ENCODE measurements at regions not wholly inside any gene's neighbourhood (a gene's known extent, or its start where the extent isn't known, plus 50 kb on each side); places are given as distances from the start of the nearest gene placed in this dataset.
"Not testable (repeated sequence)": the region's sequence is repeated elsewhere in the genome, so short reads cannot be mapped to it uniquely, and the experiment has no call there.

DNA sequence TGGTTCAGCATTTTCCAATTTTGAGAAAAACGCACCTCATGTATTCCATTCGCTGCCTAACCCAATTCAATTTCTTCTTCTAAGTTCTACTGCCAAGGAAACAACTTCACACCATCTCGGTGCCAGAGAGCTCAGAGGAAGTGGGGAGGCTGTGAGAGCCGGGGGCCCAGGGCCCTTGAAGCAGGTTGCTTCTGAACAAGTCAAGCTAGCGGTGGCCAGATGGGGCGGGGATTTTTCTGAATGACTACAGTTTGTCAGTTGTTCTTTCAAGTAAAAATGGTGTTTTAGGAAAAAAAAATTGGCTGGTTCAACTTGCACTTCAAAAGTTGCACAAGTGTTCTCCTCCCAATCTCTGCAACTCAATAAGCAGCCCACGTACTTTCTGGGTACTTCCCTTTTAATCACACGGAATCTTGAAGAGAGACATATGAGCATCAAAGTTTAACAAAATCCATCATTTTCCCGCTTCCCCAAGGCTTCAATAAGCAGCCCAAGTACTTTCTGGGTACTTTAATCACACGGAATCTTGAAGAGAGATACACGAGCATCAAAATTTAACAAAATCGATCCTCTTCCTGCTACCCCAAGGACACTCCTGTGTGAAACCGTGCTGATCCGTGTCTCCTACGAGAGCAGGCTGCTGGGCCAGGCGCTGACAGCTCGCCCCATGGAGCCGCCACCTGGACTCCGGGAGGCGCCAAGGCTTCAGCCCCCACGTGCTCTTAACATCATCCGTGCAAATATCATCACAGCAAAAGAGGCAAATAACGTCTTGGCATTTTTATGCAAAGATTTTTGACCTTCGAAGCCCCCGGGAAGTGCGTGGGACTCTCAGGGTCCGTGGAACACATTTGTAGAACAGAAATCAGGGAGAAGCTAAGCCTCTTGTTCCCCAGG is 186.7 kb upstream of the PDE10A start:
- no peak for DNase-seq (ENCODE audit: low read depth in 1 of 2, low spot score in 1 of 2)

- no peak for DNase-seq (ENCODE audit: low read depth in 1 of 2, low spot score in 1 of 2)
These were observed 185.0 kb upstream of the PDE10A start for GRCh38 chr6:165848086-165848426.

- DNase-seq (ENCODE audit: low read depth in 1 of 2, low spot score in 1 of 2): no peak
These were observed 184.5 kb upstream of the PDE10A start for GRCh38 chr6:165847407-165848085.

DNA sequence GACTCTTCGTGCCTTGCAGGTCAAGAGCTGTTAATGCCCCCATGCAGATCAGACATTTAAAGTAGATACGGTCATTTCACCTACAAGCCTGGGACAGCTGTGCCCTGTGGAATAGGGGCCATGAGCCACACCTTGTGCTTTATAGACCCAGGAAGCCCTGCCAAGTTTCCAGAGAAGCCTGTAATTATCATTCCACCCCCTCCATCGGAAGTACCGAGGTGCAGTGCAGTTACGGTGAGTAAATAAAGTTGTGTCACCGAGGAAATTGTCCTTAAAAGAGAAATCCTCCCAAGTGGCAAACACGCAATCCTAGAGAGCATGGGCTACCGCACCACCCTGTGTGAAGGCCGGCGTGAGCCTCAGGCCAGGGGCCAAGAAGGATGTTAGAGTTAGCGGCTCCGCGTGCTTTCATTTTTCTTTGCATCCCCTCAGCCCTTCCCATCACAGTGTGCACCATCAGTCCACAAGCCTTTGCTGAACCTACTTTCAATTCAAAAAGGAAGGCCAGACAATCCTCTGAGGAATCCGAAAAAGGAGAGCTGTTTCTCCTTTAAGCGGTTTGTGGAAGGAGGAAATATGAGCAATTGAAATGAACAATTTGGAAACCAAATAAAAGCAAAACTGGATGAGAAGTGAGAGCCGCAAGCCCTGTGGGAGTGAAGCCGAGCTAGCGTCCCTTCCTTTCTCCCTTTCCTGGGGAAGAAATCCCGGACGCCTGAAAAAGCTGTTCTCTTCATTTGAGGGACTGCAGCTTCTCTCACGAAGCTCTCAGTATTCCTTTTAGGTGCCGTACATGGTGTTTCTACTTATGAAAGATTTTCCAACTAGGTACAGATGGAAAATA is 183.3 kb upstream of the PDE10A start:
- no peak for DNase-seq (ENCODE audit: low read depth in 1 of 2, low spot score in 1 of 2)

GRCh38 chr6:165845493-165845892 is 182.5 kb upstream of the PDE10A start:
- DNase-seq (ENCODE audit: low read depth in 1 of 2, low spot score in 1 of 2): no peak

DNA sequence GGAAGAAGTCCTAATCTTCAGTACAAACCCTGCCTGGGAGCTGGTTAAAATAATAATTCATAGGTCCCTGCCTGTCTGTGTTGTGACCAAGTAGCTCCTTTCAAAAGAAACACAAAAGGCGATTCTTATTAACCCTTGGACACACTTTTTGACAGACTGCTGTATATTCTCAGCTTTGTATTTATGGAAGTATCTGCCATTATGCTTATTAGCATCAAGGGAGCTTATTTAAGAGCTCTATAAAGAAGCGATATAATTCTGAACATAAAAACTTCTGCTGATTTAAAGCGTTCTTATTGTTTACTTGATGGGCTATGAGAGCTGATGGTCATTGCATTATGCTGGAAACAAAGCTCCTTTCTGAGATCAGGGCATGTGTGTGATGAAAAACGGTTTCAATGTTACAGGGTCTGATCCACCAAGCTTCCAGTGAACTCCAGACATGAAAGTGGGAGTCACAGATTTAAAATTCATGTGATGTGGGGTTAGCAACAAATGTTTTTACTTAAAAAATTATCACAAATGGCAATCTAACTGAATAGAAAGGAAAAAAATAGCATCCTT is 181.8 kb upstream of the PDE10A start:
- DNase-seq (ENCODE audit: low read depth in 1 of 2, low spot score in 1 of 2): no peak

- no peak for DNase-seq (ENCODE audit: low read depth in 1 of 2, low spot score in 1 of 2)
These were observed 181.2 kb upstream of the PDE10A start for GRCh38 chr6:165844232-165844631.

- no peak for DNase-seq (ENCODE audit: low read depth in 1 of 2, low spot score in 1 of 2)
These were observed 180.6 kb upstream of the PDE10A start for GRCh38 chr6:165843568-165844113.

DNA sequence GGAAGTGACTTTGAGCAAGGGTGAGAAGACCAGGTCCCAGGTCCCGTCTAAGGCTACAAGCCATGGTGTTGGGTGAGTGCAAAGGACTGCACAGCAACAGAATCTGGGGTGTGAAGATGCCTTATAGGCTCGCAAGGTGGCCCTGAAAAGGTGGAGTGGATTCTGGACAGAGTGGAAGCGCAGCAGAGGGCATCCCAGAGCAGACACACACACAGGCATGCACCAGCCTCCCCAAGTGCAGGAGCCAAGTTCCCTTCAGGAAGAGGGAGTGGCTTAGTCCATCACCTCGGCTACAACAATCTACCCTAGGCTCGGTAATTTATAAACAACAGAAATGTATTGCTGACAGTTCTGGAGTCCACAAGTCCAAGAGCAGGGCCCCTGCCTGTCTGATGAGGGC is 180.1 kb upstream of the PDE10A start:
- DNase-seq (ENCODE audit: low read depth in 1 of 2, low spot score in 1 of 2): no peak

- DNase-seq (ENCODE audit: low read depth in 1 of 2, low spot score in 1 of 2): no peak
These were observed 179.4 kb upstream of the PDE10A start for GRCh38 chr6:165842281-165842936.

DNA sequence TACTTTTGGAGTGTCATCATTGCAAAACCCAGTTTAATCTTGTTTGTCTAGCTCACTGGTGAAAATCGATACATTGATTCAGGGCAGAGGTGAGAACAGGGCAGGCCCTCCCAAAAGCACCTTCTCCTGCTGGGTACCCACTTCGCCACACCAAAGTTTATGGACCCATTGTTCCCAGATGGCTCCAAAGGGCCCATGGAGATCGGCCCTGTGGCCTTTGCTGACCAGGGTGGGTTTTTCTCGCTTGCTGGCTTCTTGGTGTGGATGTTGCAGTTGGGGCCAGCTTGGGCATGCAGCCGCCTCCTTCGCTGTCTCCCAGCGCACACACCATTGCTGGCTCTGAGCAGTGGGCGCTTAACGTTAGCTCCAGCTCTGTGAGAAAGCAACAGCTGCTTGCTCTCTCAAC is 178.1 kb upstream of the PDE10A start:
- DNase-seq (ENCODE audit: low read depth in 1 of 2, low spot score in 1 of 2): no peak

GRCh38 chr6:165837948-165838745 is 175.1 kb upstream of the PDE10A start:
- DNase-seq (ENCODE audit: low read depth in 1 of 2, low spot score in 1 of 2): no peak

DNA sequence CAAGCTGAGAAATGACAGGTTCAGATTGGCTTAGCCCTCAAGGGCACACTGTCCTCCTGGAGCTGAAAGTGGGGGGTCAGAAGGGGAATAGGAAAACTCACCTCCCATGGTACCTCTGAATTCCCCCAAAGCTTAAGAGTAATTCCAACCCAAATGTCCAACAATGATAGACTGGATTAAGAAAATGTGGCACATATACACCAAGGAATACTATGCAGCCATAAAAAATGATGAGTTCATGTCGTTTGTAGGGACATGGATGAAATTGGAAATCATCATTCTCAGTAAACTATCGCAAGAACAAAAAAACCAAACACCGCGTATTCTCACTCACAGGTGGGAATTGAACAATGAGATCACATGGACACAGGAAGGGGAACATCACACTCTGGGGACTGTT is 173.6 kb upstream of the PDE10A start:
- not testable (repeated sequence) for DNase-seq (ENCODE audit: low read depth in 1 of 2, low spot score in 1 of 2)

DNA sequence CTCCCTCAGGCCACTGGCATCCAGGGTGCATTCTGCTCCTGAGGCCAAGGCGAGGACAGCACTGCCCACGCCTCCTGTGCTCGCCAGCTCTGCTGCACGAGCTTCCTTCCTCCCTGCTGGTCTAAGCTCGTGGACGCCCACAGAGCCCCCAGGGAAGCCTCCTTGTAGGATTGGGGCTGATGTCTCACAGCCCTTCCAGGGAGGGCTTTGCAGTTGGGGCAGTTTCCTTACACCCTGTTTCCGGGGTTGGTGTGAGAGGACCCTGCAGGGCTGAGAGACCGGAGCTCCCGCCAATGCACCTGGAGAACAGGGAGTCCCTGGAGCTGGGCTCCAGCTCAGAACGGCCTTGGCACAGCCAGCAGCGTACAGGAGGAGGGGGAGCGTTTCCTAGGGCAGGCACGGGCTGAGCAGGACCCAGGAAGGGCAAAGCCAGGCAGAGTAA is 172.4 kb upstream of the PDE10A start:
- DNase-seq (ENCODE audit: low read depth in 1 of 2, low spot score in 1 of 2): no peak

GRCh38 chr6:165834613-165835259 is 171.7 kb upstream of the PDE10A start:
- no peak for DNase-seq (ENCODE audit: low read depth in 1 of 2, low spot score in 1 of 2)

DNA sequence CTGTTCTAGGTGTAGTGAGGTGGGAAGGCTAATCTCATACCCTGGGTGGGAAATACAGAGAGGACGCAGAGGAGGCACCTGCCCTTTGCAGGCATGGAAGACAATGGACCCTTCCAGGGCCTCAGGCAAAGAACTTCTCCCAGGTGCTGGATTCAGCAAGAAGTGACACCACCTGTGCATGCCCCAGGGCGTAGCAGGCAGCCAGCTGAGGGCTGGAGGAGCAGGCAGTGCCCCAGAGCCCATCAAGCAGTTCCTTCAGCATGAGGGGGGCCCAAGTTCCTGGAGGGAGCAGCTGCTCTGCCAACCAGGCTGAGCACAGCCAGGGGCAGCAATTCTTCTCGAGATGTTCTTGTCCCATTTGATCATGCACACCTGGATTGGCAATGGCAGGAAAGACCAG is 170.3 kb upstream of the PDE10A start:
- no peak for DNase-seq (ENCODE audit: low read depth in 1 of 2, low spot score in 1 of 2)

DNA sequence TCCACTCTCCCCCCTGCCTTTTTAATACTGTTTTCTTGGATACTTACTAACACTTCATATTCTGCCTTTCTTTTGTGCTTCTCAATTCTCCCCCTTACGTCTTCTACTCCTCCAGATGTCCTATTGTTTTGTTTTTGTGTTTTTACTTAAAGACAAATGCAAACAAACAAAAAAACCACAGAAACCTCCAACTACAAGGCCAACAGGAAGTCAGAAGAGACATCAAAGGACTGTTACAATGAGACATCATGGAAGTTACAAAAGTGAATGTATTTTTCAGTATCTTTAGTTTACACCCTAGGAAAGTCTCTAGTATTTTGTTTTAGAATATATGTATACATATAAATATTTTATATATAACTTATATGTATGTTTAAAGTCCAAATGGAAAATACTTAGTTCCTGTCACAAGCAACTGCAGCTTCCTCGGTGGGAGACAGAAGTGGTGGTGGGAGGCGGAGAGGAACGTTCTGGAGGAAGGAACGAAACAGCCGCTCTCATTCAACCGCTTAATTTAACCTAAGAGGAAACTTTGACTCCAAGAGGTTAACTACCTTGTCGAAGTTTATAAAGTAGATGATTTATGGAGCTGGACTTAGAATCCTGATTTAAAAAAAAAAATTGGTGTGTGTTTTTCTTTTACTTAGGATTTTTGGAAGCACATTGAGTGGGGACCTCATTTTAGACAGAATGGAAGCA is 168.9 kb upstream of the PDE10A start:
- no peak for DNase-seq (ENCODE audit: low read depth in 1 of 2, low spot score in 1 of 2)

- no peak for DNase-seq (ENCODE audit: low read depth in 1 of 2, low spot score in 1 of 2)
These were observed 167.7 kb upstream of the PDE10A start for GRCh38 chr6:165830761-165831160.

GRCh38 chr6:165829376-165829775 is 166.3 kb upstream of the PDE10A start:
- no peak for DNase-seq (ENCODE audit: low read depth in 1 of 2, low spot score in 1 of 2)

All from activated CD4-positive, alpha-beta T cell treated with anti-CD3 and anti-CD28 coated beads, Interleukin-2, amount 50 U/mL, for 24 hours (primary cell).